NCI-H524 (cell line): ENCODE measurements at regions not wholly inside any gene's neighbourhood (a gene's known extent, or its start where the extent isn't known, plus 50 kb on each side); places are given as distances from the start of the nearest gene placed in this dataset.

ENCODE experiments used
- DNase-seq, 2 experiments: peaks; one replicate each; lab custom pipeline; 2025; lab: John Stamatoyannopoulos, UW

DNA sequence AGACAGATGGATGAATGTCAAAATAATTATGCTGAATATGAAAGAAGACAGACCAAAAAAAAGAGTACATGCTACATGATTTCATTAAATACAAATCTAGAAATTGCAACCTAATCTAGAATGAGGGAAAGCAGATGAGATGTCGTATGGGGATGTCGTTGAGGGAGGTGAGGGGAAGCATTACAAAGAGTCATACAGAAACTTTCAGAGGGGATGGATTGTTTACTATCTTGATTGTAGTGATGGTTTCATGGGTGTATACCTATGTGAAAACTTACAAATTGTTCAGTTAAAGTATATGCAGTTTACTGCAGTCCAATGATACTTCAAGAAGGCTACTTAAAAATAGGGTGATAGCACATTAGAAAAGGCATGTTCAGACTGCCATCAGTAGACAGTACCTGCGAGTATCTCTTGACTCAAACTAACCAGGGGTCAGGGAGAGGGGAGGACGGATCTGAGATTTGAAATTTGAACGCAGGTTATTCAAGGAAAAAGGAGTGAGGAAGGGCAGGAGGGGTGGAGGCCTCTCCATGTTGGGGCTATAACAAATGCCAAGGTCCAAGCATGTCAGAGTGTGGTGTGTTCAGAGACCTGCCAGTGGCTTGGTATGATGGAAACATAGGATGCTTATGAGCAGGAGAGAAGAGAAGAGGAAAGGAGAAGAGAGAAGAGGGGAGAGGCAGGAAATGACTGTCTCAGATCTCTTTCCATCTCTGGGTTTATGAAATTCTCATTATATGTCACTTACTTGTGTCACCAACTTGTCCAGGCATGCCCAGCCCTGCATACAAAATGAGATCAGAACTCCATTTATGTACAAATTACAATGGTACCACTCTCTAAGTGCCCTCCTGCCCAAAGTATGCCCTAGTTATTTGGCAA, 257.3 kb upstream of the CXCR4 start:
- DNase-seq = no peak

- no peak for DNase-seq
These were observed 255.9 kb upstream of the CXCR4 start for GRCh38 chr2:136373841-136374240.

GRCh38 chr2:136373029-136373428, 255.1 kb upstream of the CXCR4 start:
- no peak for DNase-seq

DNA sequence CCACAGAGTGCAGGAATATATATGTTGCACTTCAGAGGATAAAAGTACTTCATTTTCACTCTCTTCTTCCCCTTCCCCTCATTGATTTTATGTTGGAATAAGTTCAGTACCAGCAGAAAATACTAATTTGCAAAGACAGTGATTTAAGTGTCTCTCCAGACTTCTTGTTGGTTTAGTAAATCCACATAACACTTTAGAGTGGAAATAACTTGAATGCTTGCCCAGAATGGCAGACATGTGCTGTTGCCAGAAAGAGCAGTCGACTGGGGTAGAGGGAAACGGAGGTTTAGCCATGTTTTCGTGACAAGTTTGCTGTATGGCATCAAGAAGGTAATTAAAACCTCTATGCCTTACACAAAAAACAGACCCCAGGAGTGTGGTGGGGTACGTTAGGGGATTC, 246.0 kb upstream of the CXCR4 start:
- no peak for DNase-seq

DNA sequence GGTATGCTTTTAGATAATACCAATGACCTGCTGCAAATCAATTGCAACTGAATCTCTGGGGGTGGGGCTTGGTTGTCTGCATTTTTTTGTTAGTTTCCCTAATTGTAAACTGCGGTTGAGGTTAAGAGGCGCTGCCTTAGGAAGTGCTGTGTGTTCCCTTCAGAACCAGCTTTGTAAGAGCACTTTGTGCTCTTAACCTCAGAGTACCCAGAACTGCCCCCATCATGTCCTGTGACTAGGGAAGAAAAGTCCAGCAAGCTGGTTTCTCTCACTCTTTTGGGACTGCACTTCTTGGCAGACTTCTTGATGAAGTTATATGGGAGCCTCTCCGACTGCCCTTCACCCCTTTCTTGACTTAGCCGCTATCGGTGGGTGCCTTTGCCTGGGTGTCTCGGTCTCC, 245.5 kb upstream of the CXCR4 start:
- DNase-seq = no peak

DNA sequence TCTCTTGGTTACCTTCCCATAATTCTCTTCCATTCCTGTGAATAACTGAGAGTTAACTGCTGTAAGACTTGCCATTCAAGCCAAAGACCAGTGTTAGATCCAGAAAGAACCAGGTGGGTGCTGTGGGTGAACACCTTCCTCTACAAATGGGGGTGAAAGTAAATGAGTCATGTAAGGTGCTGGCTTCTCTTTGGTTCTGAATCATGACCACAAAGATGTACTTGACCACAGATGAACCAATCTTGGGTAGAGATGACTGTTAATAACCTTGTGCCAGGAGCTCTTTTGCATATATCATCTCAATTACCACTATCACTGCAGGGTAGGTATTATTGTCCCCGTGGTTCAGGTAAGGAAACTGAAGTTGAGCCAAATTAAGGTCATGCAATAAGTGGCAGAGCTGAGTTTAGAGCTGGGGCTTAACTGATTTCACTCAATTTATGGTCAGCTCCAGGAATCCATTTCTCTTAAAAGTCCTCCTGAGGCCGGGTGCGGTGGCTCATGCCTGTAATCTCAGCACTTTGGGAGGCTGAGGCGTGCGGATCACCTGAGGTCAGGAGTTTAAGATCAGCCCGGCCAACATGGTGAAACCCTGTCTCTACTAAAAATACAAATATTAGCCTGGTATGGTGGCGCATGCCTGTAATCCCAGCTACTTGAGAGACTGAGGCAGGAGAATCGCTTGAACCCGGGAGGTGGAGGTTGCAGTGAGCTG, 244.9 kb upstream of the CXCR4 start:
- DNase-seq = no peak

GRCh38 chr2:136361521-136361920, 243.6 kb upstream of the CXCR4 start:
- DNase-seq = no peak

DNA sequence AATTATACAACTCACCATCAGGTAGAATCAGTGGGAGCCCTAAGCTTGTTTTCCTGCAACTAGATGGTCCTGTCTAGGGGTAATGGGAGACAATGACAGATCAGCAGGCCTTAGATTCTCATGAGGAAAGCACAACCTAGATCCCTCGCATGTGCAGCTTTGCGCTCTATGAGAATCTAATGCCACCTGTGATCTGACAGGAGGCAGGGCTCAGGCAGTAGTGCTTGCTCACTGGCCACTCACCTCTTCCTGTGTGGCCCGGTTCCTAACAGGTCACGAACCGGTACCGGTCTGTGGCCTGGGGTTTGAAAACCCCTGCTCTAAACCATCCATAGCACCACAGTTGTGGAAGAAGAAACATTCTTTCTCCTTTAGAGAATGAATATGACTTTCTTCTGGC, 242.8 kb upstream of the CXCR4 start:
- no peak for DNase-seq

GRCh38 chr2:136359121-136359965, 241.4 kb upstream of the CXCR4 start:
- DNase-seq = no peak

DNA sequence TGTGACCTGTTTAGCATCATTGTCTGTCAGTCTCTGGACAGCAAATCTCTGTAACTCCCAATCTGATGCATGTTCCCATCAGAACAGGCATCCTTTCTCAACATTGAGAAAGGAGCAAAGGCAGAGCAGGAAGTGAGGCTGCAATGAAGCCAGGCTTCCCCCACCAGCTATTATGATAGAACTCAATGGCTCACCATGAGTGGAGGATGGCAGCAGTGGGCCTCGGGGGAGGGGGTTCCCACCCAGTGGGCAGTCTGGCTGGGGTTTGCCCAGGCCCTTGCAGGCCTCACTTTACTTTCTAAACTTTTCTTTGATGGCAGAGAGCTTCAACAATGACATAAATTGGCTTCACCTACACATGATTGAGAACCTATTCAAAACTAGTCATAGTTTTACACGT, 240.6 kb upstream of the CXCR4 start:
- DNase-seq = no peak

DNA sequence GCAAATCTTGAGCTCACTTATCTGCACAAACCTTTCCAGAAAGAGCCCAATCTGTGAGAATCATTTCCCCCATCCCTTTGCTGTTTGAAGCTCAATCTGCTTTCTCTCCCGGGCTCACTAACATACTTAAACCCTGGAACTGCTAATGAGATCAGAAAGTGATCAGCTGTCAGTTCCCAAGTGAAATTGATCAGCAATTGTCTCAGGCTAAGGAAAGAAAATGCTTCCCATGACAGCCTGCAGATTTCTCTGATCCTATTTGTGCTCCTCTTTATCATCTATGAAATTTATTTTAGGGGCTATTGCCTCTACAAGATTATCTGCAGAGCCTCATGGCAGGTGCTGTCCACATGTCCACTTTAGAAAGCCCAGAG, 239.0 kb upstream of the CXCR4 start:
- peak in 1 of 2 experiments; percentile 60 for DNase-seq

- peak in 1 of 2 experiments; percentile 21 for DNase-seq
These were observed 238.4 kb upstream of the CXCR4 start for GRCh38 chr2:136356125-136357006.

DNA sequence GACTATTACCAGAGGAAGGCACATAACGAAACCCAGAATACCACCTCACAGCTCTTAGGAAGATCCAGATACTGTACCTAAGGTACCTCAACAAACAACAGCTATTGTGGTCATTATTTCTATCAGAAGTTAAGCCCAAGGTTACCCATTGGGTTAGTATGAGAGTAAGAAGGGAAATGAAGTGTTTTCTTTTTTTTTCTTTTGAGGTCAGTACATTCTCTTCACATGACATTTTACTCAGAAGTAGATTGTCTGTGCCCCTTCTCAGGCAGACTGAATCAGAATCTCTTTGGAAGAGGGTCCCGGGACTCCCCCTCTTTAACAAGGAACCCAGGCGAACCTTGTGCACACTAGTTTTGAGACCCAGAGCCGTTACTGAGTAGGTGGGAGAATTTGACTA, 233.7 kb upstream of the CXCR4 start:
- no peak for DNase-seq

DNA sequence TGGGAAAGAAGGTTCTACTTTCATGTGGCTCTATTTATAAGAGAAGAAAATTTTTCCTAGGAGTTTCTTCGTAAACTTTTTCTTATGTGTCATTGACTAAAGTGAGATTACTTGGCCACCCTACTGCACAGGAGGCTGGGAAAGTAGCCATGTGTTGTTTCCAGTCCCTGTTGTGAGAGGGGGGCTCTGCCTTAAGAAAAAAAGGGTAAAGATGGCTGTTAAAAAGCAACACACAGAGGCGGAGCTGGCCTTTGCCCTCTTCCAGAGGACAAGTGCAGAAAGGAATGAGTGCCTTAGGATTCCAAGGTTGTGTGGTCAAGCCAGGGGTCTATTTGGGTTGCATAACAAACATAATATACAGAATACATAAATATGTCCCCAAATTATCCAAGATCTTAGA, 230.0 kb upstream of the CXCR4 start:
- no peak for DNase-seq

GRCh38 chr2:136344339-136344738, 226.4 kb upstream of the CXCR4 start:
- peak in 1 of 2 experiments; percentile 16 for DNase-seq

- DNase-seq = no peak
These were observed 224.2 kb upstream of the CXCR4 start for GRCh38 chr2:136342138-136342537.

GRCh38 chr2:136334967-136335366, 217.0 kb upstream of the CXCR4 start:
- DNase-seq = no peak

DNA sequence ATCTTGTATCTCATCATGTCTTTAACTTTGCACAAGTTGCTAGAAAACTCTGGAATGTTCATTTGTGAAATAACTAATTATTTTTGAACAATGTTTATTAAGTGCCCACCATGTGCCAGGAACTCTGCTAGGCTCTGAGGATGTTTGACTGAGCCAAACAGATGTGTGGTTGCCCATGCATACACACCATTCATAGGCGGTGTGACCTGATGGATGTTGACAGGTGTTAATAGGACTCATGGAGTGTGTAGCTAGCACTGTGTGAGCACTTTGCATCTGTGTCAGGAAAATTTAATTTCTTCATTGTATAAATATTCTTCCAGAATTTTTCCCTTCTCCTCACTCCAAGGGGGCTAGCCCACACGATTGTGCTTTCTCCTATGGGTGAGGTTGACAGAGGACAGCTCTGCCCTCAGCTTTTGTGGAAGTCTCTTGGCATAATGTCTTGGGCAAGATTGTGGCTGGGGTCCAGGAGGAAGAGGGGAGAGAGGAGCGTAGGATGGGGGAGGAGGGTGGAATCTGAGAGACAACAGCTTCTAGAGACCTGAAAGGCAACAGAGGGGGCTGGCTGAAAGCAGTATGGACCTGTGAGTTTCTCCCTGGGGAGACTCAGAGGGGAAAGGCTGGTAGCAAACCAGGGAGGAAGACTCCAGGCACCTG, 214.6 kb upstream of the CXCR4 start:
- DNase-seq = peak in 1 of 2 experiments; percentile 35

DNA sequence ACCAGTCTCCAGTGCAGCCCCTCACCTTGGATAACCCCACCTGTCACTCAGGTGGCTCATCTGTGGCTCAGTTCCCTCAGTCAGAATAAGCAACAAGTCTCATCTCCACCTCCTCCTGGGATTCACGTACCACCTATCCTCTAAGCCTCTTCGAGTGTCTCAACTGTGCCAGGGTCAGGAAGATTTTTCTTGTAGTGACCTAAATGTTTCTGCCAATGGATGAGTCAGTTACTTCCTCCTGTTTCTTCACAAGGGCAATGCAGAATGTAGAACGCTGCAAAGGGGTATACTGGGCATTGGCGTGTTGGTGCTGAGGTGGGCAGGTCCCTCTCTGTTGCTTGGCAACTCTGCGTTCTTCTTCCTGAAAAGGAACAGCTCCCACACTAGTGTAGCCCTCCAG, 213.3 kb upstream of the CXCR4 start:
- no peak for DNase-seq

DNA sequence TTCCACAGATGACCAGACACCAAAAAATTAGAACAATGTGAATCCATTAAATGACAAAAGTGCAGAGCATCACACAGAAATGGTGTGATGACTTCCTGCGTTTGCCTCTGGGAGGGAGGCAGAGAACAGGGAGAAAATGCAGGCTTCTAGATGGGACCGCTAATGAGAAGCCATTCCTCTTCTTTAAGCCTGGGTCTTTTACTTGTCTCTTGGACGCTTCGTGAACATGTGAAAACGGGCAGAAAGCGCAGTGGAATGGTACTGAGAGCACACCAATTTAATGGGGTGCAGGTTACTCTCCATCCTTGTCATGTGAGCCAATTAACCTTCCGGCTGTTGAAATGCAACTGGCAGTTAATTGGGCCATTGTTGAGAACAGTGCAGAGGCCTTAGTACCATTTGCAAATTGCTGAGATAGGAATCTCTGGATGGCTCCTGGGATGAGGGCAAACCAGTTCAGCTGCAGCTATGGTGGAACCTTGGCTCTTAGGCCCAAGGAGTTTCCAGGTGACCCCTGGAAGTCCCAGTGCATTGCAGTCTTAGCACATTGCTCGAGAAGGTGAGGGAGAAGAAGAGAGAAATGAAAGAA, 210.4 kb upstream of the CXCR4 start:
- DNase-seq = no peak
